ENCODE measurements at regions not wholly inside any gene's neighbourhood (a gene's known extent, or its start where the extent isn't known, plus 50 kb on each side); places are given as distances from the start of the nearest gene placed in this dataset.
"Not testable (repeated sequence)": the region's sequence is repeated elsewhere in the genome, so short reads cannot be mapped to it uniquely, and the experiment has no call there.

GRCh38 chr5:148880197-148880596 is 53.8 kb downstream of the ADRB2 start:
- H3K27ac ChIP-seq (ENCODE audit: low read depth, low read length) = no peak overlapping the region
- H3K9ac ChIP-seq (ENCODE audit: low read depth in 1 of 3, low read length in 3 of 3) = no peak overlapping the region
- H3K4me3 ChIP-seq (ENCODE audit: low read length in 3 of 3) = no peak overlapping the region
- H3K4me1 ChIP-seq (ENCODE audit: control insufficient read depth in 3 of 3, insufficient read depth in 3 of 3, low read length in 3 of 3) = peaks cover 0 to 6% (median 1%) of the 10 kb centered on the region in 3 donors
- H3K27me3 ChIP-seq (ENCODE audit: control insufficient read depth in 3 of 3, insufficient read depth in 3 of 3, low read length in 3 of 3) = no peaks in the 10 kb centered on the region
- no peaks in the 10 kb centered on the region for H3K9me3 ChIP-seq (ENCODE audit: control insufficient read depth in 3 of 3, low read length in 3 of 3)
- no peaks in the 10 kb centered on the region for H3K36me3 ChIP-seq (ENCODE audit: control insufficient read depth in 3 of 3, insufficient read depth in 3 of 3, low read length in 3 of 3)

GRCh38 chr5:148880696-148881095 is 54.3 kb downstream of the ADRB2 start:
- no peaks in the 10 kb centered on the region for H3K36me3 ChIP-seq (ENCODE audit: control insufficient read depth in 3 of 3, insufficient read depth in 3 of 3, low read length in 3 of 3)
- no peak overlapping the region for H3K4me3 ChIP-seq (ENCODE audit: low read length in 3 of 3)
- no peaks in the 10 kb centered on the region for H3K27me3 ChIP-seq (ENCODE audit: control insufficient read depth in 3 of 3, insufficient read depth in 3 of 3, low read length in 3 of 3)
- H3K27ac ChIP-seq (ENCODE audit: low read depth, low read length) = no peak overlapping the region
- peaks cover 0 to 3% (median 0%) of the 10 kb centered on the region in 3 donors for H3K4me1 ChIP-seq (ENCODE audit: control insufficient read depth in 3 of 3, insufficient read depth in 3 of 3, low read length in 3 of 3)
- no peak overlapping the region for H3K9ac ChIP-seq (ENCODE audit: low read depth in 1 of 3, low read length in 3 of 3)
- no peaks in the 10 kb centered on the region for H3K9me3 ChIP-seq (ENCODE audit: control insufficient read depth in 3 of 3, low read length in 3 of 3)

GRCh38 chr5:148882332-148882731 is 55.9 kb downstream of the ADRB2 start:
- Histone ChIP-seq H3K9ac (ENCODE audit: low read depth in 1 of 3, low read length in 3 of 3) (no peak overlapping the region), H3K36me3 (ENCODE audit: control insufficient read depth in 3 of 3, insufficient read depth in 3 of 3, low read length in 3 of 3) (no peaks in the 10 kb centered on the region), H3K4me3 (ENCODE audit: low read length in 3 of 3) (no peak overlapping the region), H3K27ac (ENCODE audit: low read depth, low read length) (no peak overlapping the region), H3K9me3 (ENCODE audit: control insufficient read depth in 3 of 3, low read length in 3 of 3) (no peaks in the 10 kb centered on the region), H3K4me1 (ENCODE audit: control insufficient read depth in 3 of 3, insufficient read depth in 3 of 3, low read length in 3 of 3) (peaks cover 0 to 3% (median 0%) of the 10 kb centered on the region in 3 donors), H3K27me3 (ENCODE audit: control insufficient read depth in 3 of 3, insufficient read depth in 3 of 3, low read length in 3 of 3) (no peaks in the 10 kb centered on the region)

- H3K9ac ChIP-seq (ENCODE audit: low read depth in 1 of 3, low read length in 3 of 3) = no peak overlapping the region
- H3K27ac ChIP-seq (ENCODE audit: low read depth, low read length) = no peak overlapping the region
- H3K27me3 ChIP-seq (ENCODE audit: control insufficient read depth in 3 of 3, insufficient read depth in 3 of 3, low read length in 3 of 3) = no peaks in the 10 kb centered on the region
- no peaks in the 10 kb centered on the region for H3K36me3 ChIP-seq (ENCODE audit: control insufficient read depth in 3 of 3, insufficient read depth in 3 of 3, low read length in 3 of 3)
- H3K4me1 ChIP-seq (ENCODE audit: control insufficient read depth in 3 of 3, insufficient read depth in 3 of 3, low read length in 3 of 3) = peaks cover 0 to 3% (median 0%) of the 10 kb centered on the region in 3 donors
- H3K4me3 ChIP-seq (ENCODE audit: low read length in 3 of 3) = no peak overlapping the region
- no peaks in the 10 kb centered on the region for H3K9me3 ChIP-seq (ENCODE audit: control insufficient read depth in 3 of 3, low read length in 3 of 3)
These were observed 58.1 kb downstream of the ADRB2 start for GRCh38 chr5:148884339-148885020.

GRCh38 chr5:148887123-148887881 is 60.9 kb downstream of the ADRB2 start:
- Histone ChIP-seq H3K4me3 (ENCODE audit: low read length in 3 of 3) (no peak overlapping the region), H3K4me1 (ENCODE audit: control insufficient read depth in 3 of 3, insufficient read depth in 3 of 3, low read length in 3 of 3) (no peaks in the 10 kb centered on the region), H3K9me3 (ENCODE audit: control insufficient read depth in 3 of 3, low read length in 3 of 3) (no peaks in the 10 kb centered on the region), H3K27me3 (ENCODE audit: control insufficient read depth in 3 of 3, insufficient read depth in 3 of 3, low read length in 3 of 3) (no peaks in the 10 kb centered on the region), H3K9ac (ENCODE audit: low read depth in 1 of 3, low read length in 3 of 3) (no peak overlapping the region), H3K27ac (ENCODE audit: low read depth, low read length) (no peak overlapping the region), H3K36me3 (ENCODE audit: control insufficient read depth in 3 of 3, insufficient read depth in 3 of 3, low read length in 3 of 3) (no peaks in the 10 kb centered on the region)

- not testable (repeated sequence) for H3K4me1 ChIP-seq (ENCODE audit: control insufficient read depth in 3 of 3, insufficient read depth in 3 of 3, low read length in 3 of 3); H3K9me3 ChIP-seq (ENCODE audit: control insufficient read depth in 3 of 3, low read length in 3 of 3); H3K4me3 ChIP-seq (ENCODE audit: low read length in 3 of 3); H3K36me3 ChIP-seq (ENCODE audit: control insufficient read depth in 3 of 3, insufficient read depth in 3 of 3, low read length in 3 of 3); H3K27ac ChIP-seq (ENCODE audit: low read depth, low read length); H3K27me3 ChIP-seq (ENCODE audit: control insufficient read depth in 3 of 3, insufficient read depth in 3 of 3, low read length in 3 of 3); H3K9ac ChIP-seq (ENCODE audit: low read depth in 1 of 3, low read length in 3 of 3)
These were observed 63.5 kb downstream of the ADRB2 start for GRCh38 chr5:148889936-148890335.

GRCh38 chr5:148895441-148895840 is 69.0 kb downstream of the ADRB2 start:
- not testable (repeated sequence) for H3K9ac ChIP-seq (ENCODE audit: low read depth in 1 of 3, low read length in 3 of 3); H3K4me3 ChIP-seq (ENCODE audit: low read length in 3 of 3); H3K36me3 ChIP-seq (ENCODE audit: control insufficient read depth in 3 of 3, insufficient read depth in 3 of 3, low read length in 3 of 3); H3K4me1 ChIP-seq (ENCODE audit: control insufficient read depth in 3 of 3, insufficient read depth in 3 of 3, low read length in 3 of 3); H3K27ac ChIP-seq (ENCODE audit: low read depth, low read length); H3K9me3 ChIP-seq (ENCODE audit: control insufficient read depth in 3 of 3, low read length in 3 of 3); H3K27me3 ChIP-seq (ENCODE audit: control insufficient read depth in 3 of 3, insufficient read depth in 3 of 3, low read length in 3 of 3)

- Histone ChIP-seq H3K36me3 (ENCODE audit: control insufficient read depth in 3 of 3, insufficient read depth in 3 of 3, low read length in 3 of 3) (no peaks in the 10 kb centered on the region), H3K4me3 (ENCODE audit: low read length in 3 of 3) (no peak overlapping the region), H3K9ac (ENCODE audit: low read depth in 1 of 3, low read length in 3 of 3) (no peak overlapping the region), H3K9me3 (ENCODE audit: control insufficient read depth in 3 of 3, low read length in 3 of 3) (no peaks in the 10 kb centered on the region), H3K27me3 (ENCODE audit: control insufficient read depth in 3 of 3, insufficient read depth in 3 of 3, low read length in 3 of 3) (no peaks in the 10 kb centered on the region), H3K4me1 (ENCODE audit: control insufficient read depth in 3 of 3, insufficient read depth in 3 of 3, low read length in 3 of 3) (peaks cover 2 to 9% (median 7%) of the 10 kb centered on the region in 3 donors), H3K27ac (ENCODE audit: low read depth, low read length) (no peak overlapping the region)
These were observed 71.4 kb downstream of the ADRB2 start for GRCh38 chr5:148897842-148898241.

- Histone ChIP-seq H3K27me3 (ENCODE audit: control insufficient read depth in 3 of 3, insufficient read depth in 3 of 3, low read length in 3 of 3) (no peaks in the 10 kb centered on the region), H3K4me3 (ENCODE audit: low read length in 3 of 3) (no peak overlapping the region), H3K9ac (ENCODE audit: low read depth in 1 of 3, low read length in 3 of 3) (no peak overlapping the region), H3K36me3 (ENCODE audit: control insufficient read depth in 3 of 3, insufficient read depth in 3 of 3, low read length in 3 of 3) (no peaks in the 10 kb centered on the region), H3K9me3 (ENCODE audit: control insufficient read depth in 3 of 3, low read length in 3 of 3) (no peaks in the 10 kb centered on the region), H3K27ac (ENCODE audit: low read depth, low read length) (no peak overlapping the region), H3K4me1 (ENCODE audit: control insufficient read depth in 3 of 3, insufficient read depth in 3 of 3, low read length in 3 of 3) (peaks cover 2 to 11% (median 9%) of the 10 kb centered on the region in 3 donors)
These were observed 72.1 kb downstream of the ADRB2 start for GRCh38 chr5:148898413-148899075.

GRCh38 chr5:148899993-148900392 is 73.6 kb downstream of the ADRB2 start:
- no peak overlapping the region for H3K4me3 ChIP-seq (ENCODE audit: low read length in 3 of 3)
- H3K4me1 ChIP-seq (ENCODE audit: control insufficient read depth in 3 of 3, insufficient read depth in 3 of 3, low read length in 3 of 3) = peaks cover 12 to 20% (median 20%) of the 10 kb centered on the region in 3 donors
- no peaks in the 10 kb centered on the region for H3K27me3 ChIP-seq (ENCODE audit: control insufficient read depth in 3 of 3, insufficient read depth in 3 of 3, low read length in 3 of 3)
- no peak overlapping the region for H3K9ac ChIP-seq (ENCODE audit: low read depth in 1 of 3, low read length in 3 of 3)
- no peaks in the 10 kb centered on the region for H3K36me3 ChIP-seq (ENCODE audit: control insufficient read depth in 3 of 3, insufficient read depth in 3 of 3, low read length in 3 of 3)
- H3K27ac ChIP-seq (ENCODE audit: low read depth, low read length) = no peak overlapping the region
- no peaks in the 10 kb centered on the region for H3K9me3 ChIP-seq (ENCODE audit: control insufficient read depth in 3 of 3, low read length in 3 of 3)
